KMS-11 (cell line): ENCODE measurements at regions not wholly inside any gene's neighbourhood (a gene's known extent, or its start where the extent isn't known, plus 50 kb on each side); places are given as distances from the start of the nearest gene placed in this dataset.

Experiments
- H2AFZ ChIP-seq: fragments of 200-600 bp; sonication (generic); 2 replicates; pipeline ENCODE4 v1.6.1; 2016; ENCODE audit warnings: antibody characterized with exemption, mixed run types, low read depth
- H3K27ac ChIP-seq: fragments of 200-600 bp; sonication (generic); 2 replicates; pipeline ENCODE4 v1.6.1; 2016; ENCODE audit warnings: mild to moderate bottlenecking, mixed run types
- H3K27me3 ChIP-seq: fragments of 200-600 bp; sonication (generic); 2 replicates; pipeline ENCODE4 v1.6.1; 2017; ENCODE audit warnings: mild to moderate bottlenecking, low read depth, mixed run types, moderate library complexity; ENCODE audit not compliant: insufficient read depth
- H3K36me3 ChIP-seq: fragments of 200-600 bp; sonication (generic); 2 replicates; pipeline ENCODE4 v1.6.1; 2017; ENCODE audit warnings: mild to moderate bottlenecking, mixed run types; ENCODE audit not compliant: insufficient read depth
- H3K4me1 ChIP-seq: fragments of 200-600 bp; sonication (generic); 2 replicates; pipeline ENCODE4 v1.6.1; 2016; ENCODE audit warnings: mild to moderate bottlenecking, low read depth, mixed run types; ENCODE audit not compliant: poor library complexity, severe bottlenecking
- H3K4me2 ChIP-seq: fragments of 200-600 bp; sonication (generic); 2 replicates; pipeline ENCODE4 v1.7.0; 2016; ENCODE audit warnings: mild to moderate bottlenecking, mixed run types
- H3K4me3 ChIP-seq: fragments of 200-600 bp; sonication (generic); IDR thresholded peaks from 2 replicates; pipeline ENCODE4 v1.6.1; 2017; ENCODE audit warnings: low read depth, low read length, mixed read lengths; ENCODE audit not compliant: insufficient read depth
- H3K79me2 ChIP-seq: fragments of 200-600 bp; sonication (generic); 2 replicates; pipeline ENCODE4 v1.6.1; 2016; ENCODE audit warnings: low read depth, mixed run types; ENCODE audit not compliant: insufficient read depth
- H3K9ac ChIP-seq: fragments of 200-600 bp; sonication (generic); 2 replicates; pipeline ENCODE4 v1.6.1; 2016; ENCODE audit warnings: mild to moderate bottlenecking, mixed run types
- H4K20me1 ChIP-seq: fragments of 200-600 bp; sonication (generic); 2 replicates; pipeline ENCODE4 v1.6.1; 2016; ENCODE audit warnings: mild to moderate bottlenecking, mixed run types; ENCODE audit not compliant: insufficient read depth
- CTCF ChIP-seq: fragments of 200-600 bp; sonication (generic); conservative IDR thresholded peaks from 2 replicates; pipeline ENCODE4 v1.6.1; 2017; ENCODE audit warnings: low read depth, mild to moderate bottlenecking, antibody characterized with exemption, low read length, moderate library complexity, mixed read lengths

GRCh38 chr15:77796046-77796729 lies 163.5 kb upstream of the LINGO1 start:
- no peaks in the 10 kb centered on the region for H3K79me2 ChIP-seq
- no peak overlapping the region for H3K4me2 ChIP-seq
- H3K27me3 ChIP-seq: peaks cover 10% of the 10 kb centered on the region
- H3K36me3 ChIP-seq: no peaks in the 10 kb centered on the region
- no peak overlapping the region for H3K4me3 ChIP-seq
- H4K20me1 ChIP-seq: no peaks in the 10 kb centered on the region
- no peak for TF ChIP-seq CTCF
- H3K9ac ChIP-seq: no peak overlapping the region
- no peak overlapping the region for H3K27ac ChIP-seq
- H3K4me1 ChIP-seq: peaks cover 13% of the 10 kb centered on the region
- no peak overlapping the region for H2AFZ ChIP-seq

GRCh38 chr15:77795446-77795845 lies 162.7 kb upstream of the LINGO1 start:
- Histone ChIP-seq H3K27me3 (peaks cover 8% of the 10 kb centered on the region; the same call in 1 of the 2 replicates), H3K36me3 (no peaks in the 10 kb centered on the region), H3K27ac (no peak overlapping the region), H3K79me2 (no peaks in the 10 kb centered on the region), H3K9ac (no peak overlapping the region), H3K4me2 (no peak overlapping the region), H3K4me1 (peaks cover 13% of the 10 kb centered on the region), H4K20me1 (no peaks in the 10 kb centered on the region), H2AFZ (no peak overlapping the region), H3K4me3 (no peak overlapping the region)
- TF ChIP-seq CTCF: no peak

- H3K4me3 ChIP-seq: no peak overlapping the region
- no peaks in the 10 kb centered on the region for H4K20me1 ChIP-seq
- no peak overlapping the region for H3K4me2 ChIP-seq
- H3K4me1 ChIP-seq: peaks cover 4% of the 10 kb centered on the region
- H3K79me2 ChIP-seq: no peaks in the 10 kb centered on the region
- no peaks in the 10 kb centered on the region for H3K36me3 ChIP-seq
- H3K9ac ChIP-seq: no peak overlapping the region
- no peak for TF ChIP-seq CTCF
- peaks cover 34% of the 10 kb centered on the region; the same call in 1 of the 2 replicates for H3K27me3 ChIP-seq
- no peak overlapping the region for H2AFZ ChIP-seq
- H3K27ac ChIP-seq: no peak overlapping the region
Measured at GRCh38 chr15:77791941-77792340, 159.2 kb upstream of the LINGO1 start.

GRCh38 chr15:77790481-77790880 lies 157.8 kb upstream of the LINGO1 start:
- Histone ChIP-seq H3K36me3 (no peaks in the 10 kb centered on the region), H3K79me2 (no peaks in the 10 kb centered on the region), H2AFZ (no peak overlapping the region), H3K27me3 (peaks cover 47% of the 10 kb centered on the region; the same call in 1 of the 2 replicates), H3K4me1 (no peaks in the 10 kb centered on the region), H3K4me3 (no peak overlapping the region), H3K27ac (no peak overlapping the region), H3K4me2 (no peak overlapping the region), H3K9ac (no peak overlapping the region), H4K20me1 (no peaks in the 10 kb centered on the region)
- TF ChIP-seq CTCF: no peak
